ENCODE measurements at regions not wholly inside any gene's neighbourhood (a gene's known extent, or its start where the extent isn't known, plus 50 kb on each side); places are given as distances from the start of the nearest gene placed in this dataset.

GRCh38 chr15:92339361-92339760 is 54.3 kb upstream of the ST8SIA2 start:
- no peaks in the 10 kb centered on the region for H3K4me1 ChIP-seq (ENCODE audit: control insufficient read depth, low read length)
- H3K27ac ChIP-seq (ENCODE audit: low read depth, low read length) = no peak overlapping the region
- H3K79me2 ChIP-seq (ENCODE audit: control insufficient read depth, low read length) = no peaks in the 10 kb centered on the region
- no peaks in the 10 kb centered on the region for H4K20me1 ChIP-seq (ENCODE audit: control insufficient read depth, insufficient read depth, low read depth, low read length)
- TF ChIP-seq EZH2phosphoT487 (IDR thresholded peaks at IDR 0.05; ENCODE audit: borderline replicate concordance, low read length) (no peak), CTCF (IDR thresholded peaks at IDR 0.05; ENCODE audit: low read depth, low read length, poor library complexity, severe bottlenecking) (no peak)
- H3K4me3 ChIP-seq (ENCODE audit: low read length) = no peak overlapping the region
- no peak overlapping the region for H3K4me2 ChIP-seq (ENCODE audit: low read length)
- no peaks in the 10 kb centered on the region for H3K9me2 ChIP-seq (replicated peaks; ENCODE audit: control insufficient read depth, low read length)
- no peaks in the 10 kb centered on the region for H3K27me3 ChIP-seq (ENCODE audit: control insufficient read depth, low read length)
- no peaks in the 10 kb centered on the region for H3K9me3 ChIP-seq (ENCODE audit: control insufficient read depth, insufficient read depth, low read length)
- H3F3A ChIP-seq (ENCODE audit: control insufficient read depth, insufficient read depth) = no peaks in the 10 kb centered on the region
- no peaks in the 10 kb centered on the region for H3K36me3 ChIP-seq (ENCODE audit: control insufficient read depth, low read length)

Data from DOHH2 (cell line).